ENCODE measurements at regions not wholly inside any gene's neighbourhood (a gene's known extent, or its start where the extent isn't known, plus 50 kb on each side); places are given as distances from the start of the nearest gene placed in this dataset.

- no peaks in the 10 kb centered on the region for H3K36me3 ChIP-seq
- H3K27ac ChIP-seq = no peak overlapping the region
- H3K9me3 ChIP-seq = no peaks in the 10 kb centered on the region
- H3K27me3 ChIP-seq (ENCODE audit: low read depth) = no peaks in the 10 kb centered on the region
- H3K4me3 ChIP-seq = no peak overlapping the region
- intact Hi-C loops (cut with DNase I) = no loop called here
- DNase-seq (no peak), ATAC-seq (no peak)
- no peak for TF ChIP-seq CTCF (IDR thresholded peaks at IDR 0.05)
- no peaks in the 10 kb centered on the region for H3K4me1 ChIP-seq
Observed at GRCh38 chr3:187827723-187828122, 82.5 kb upstream of the BCL6 start.

- TF ChIP-seq CTCF (IDR thresholded peaks at IDR 0.05) = no peak
Observed at GRCh38 chr3:187828579-187829452, 83.5 kb upstream of the BCL6 start.

GRCh38 chr3:187830181-187830580 lies 84.9 kb upstream of the BCL6 start:
- ATAC-seq (no peak), DNase-seq (no peak)
- Histone ChIP-seq H3K9me3 (no peaks in the 10 kb centered on the region), H3K4me3 (no peak overlapping the region), H3K36me3 (no peaks in the 10 kb centered on the region), H3K27me3 (ENCODE audit: low read depth) (no peaks in the 10 kb centered on the region), H3K4me1 (no peaks in the 10 kb centered on the region), H3K27ac (no peak overlapping the region)
- intact Hi-C loops (cut with DNase I) = no loop called here
- TF ChIP-seq CTCF (IDR thresholded peaks at IDR 0.05) = no peak

More at GRCh38 chr3:187828579-187829452, 83.5 kb upstream of the BCL6 start:
- DNase-seq = no peak
- intact Hi-C loops (cut with DNase I) = no loop called here
- Histone ChIP-seq H3K27me3 (ENCODE audit: low read depth) (no peaks in the 10 kb centered on the region), H3K4me1 (no peaks in the 10 kb centered on the region), H3K9me3 (no peaks in the 10 kb centered on the region), H3K27ac (no peak overlapping the region), H3K4me3 (no peak overlapping the region), H3K36me3 (no peaks in the 10 kb centered on the region)
- no peak for ATAC-seq

GRCh38 chr3:187831125-187832051 lies 86.1 kb upstream of the BCL6 start:
- ATAC-seq (no peak), DNase-seq (no peak)
- Histone ChIP-seq H3K4me3 (no peak overlapping the region), H3K9me3 (no peaks in the 10 kb centered on the region), H3K4me1 (no peaks in the 10 kb centered on the region), H3K36me3 (no peaks in the 10 kb centered on the region), H3K27me3 (ENCODE audit: low read depth) (no peaks in the 10 kb centered on the region), H3K27ac (no peak overlapping the region)
- intact Hi-C loops (cut with DNase I) = no loop called here
- no peak for TF ChIP-seq CTCF (IDR thresholded peaks at IDR 0.05)

GRCh38 chr3:187832202-187832601 lies 86.9 kb upstream of the BCL6 start:
- Histone ChIP-seq H3K36me3 (no peaks in the 10 kb centered on the region), H3K9me3 (no peaks in the 10 kb centered on the region), H3K27me3 (ENCODE audit: low read depth) (no peaks in the 10 kb centered on the region), H3K27ac (no peak overlapping the region), H3K4me1 (no peaks in the 10 kb centered on the region), H3K4me3 (no peak overlapping the region)
- TF ChIP-seq CTCF (IDR thresholded peaks at IDR 0.05) = no peak
- ATAC-seq (no peak), DNase-seq (no peak)
- intact Hi-C loops (cut with DNase I) = no loop called here

Measured in lower lobe of right lung (tissue), 2 donors.